Neural progenitor cell (in vitro differentiated cells): ENCODE measurements at regions not wholly inside any gene's neighbourhood (a gene's known extent, or its start where the extent isn't known, plus 50 kb on each side); places are given as distances from the start of the nearest gene placed in this dataset.
A peak's percentile ranks its signal among the peaks of the same experiment; 100 is the strongest.

Experiments used
- DNase-seq: peaks from one replicate; pipeline ENCODE4 v3.0.0-alpha.2; 2016; ENCODE audit warnings: low spot score
- H2AFZ ChIP-seq: fragments of 200-600 bp; sonication (generic); replicated peaks from 2 replicates; pipeline ENCODE4 v1.6.1; 2016; ENCODE audit warnings: antibody characterized with exemption
- H3F3A ChIP-seq: fragments of 200-600 bp; sonication (generic); 2 replicates; pipeline ENCODE4 v1.6.1; 2016; ENCODE audit warnings: antibody characterized with exemption, low read depth
- H3K27ac ChIP-seq: fragments of 200-600 bp; sonication (generic); 2 replicates; pipeline ENCODE4 v1.5.1; 2016; ENCODE audit warnings: mild to moderate bottlenecking
- H3K27me3 ChIP-seq: fragments of 200-600 bp; sonication (generic); 2 replicates; pipeline ENCODE4 v1.6.1; 2016; ENCODE audit warnings: mild to moderate bottlenecking, moderate library complexity
- H3K36me3 ChIP-seq: fragments of 200-600 bp; sonication (generic); 2 replicates; pipeline ENCODE4 v1.5.1; 2016
- H3K4me1 ChIP-seq: fragments of 200-600 bp; sonication (generic); 2 replicates; pipeline ENCODE4 v1.6.1; 2016; ENCODE audit warnings: mixed run types
- H3K4me2 ChIP-seq: fragments of 200-600 bp; sonication (generic); 2 replicates; pipeline ENCODE4 v1.6.1; 2016
- H3K4me3 ChIP-seq: fragments of 200-600 bp; sonication (generic); 2 replicates; pipeline ENCODE4 v1.5.1; 2016
- H3K79me2 ChIP-seq: fragments of 200-600 bp; sonication (generic); 2 replicates; pipeline ENCODE4 v1.6.1; 2016; ENCODE audit warnings: low read depth
- H3K9ac ChIP-seq: fragments of 200-600 bp; sonication (generic); 2 replicates; pipeline ENCODE4 v1.6.1; 2016
- H3K9me3 ChIP-seq: fragments of 200-600 bp; sonication (generic); 2 replicates; pipeline ENCODE4 v1.5.1; 2016; ENCODE audit warnings: low read depth
- H4K20me1 ChIP-seq: fragments of 200-600 bp; sonication (generic); 2 replicates; pipeline ENCODE4 v1.6.1; 2016; ENCODE audit warnings: low read depth
- H3K27ac Mint-ChIP-seq: 3 replicates; pipeline ENCODE4 v1.8.0; 2021; ENCODE audit warnings: mixed read lengths
- H3K27me3 Mint-ChIP-seq: 2 replicates; pipeline ENCODE4 v1.8.0; 2022; ENCODE audit warnings: low read depth, mild to moderate bottlenecking, inconsistent platforms, moderate library complexity, mixed read lengths; ENCODE audit not compliant: insufficient read depth
- H3K36me3 Mint-ChIP-seq: 3 replicates; pipeline ENCODE4 v1.8.0; 2021; ENCODE audit warnings: mixed read lengths
- H3K4me1 Mint-ChIP-seq: 3 replicates; pipeline ENCODE4 v1.8.0; 2021; ENCODE audit warnings: mixed read lengths
- H3K4me3 Mint-ChIP-seq: 3 replicates; pipeline ENCODE4 v1.8.0; 2021; ENCODE audit warnings: mild to moderate bottlenecking, moderate library complexity, mixed read lengths
- H3K9me3 Mint-ChIP-seq: 3 replicates; pipeline ENCODE4 v1.8.0; 2020; ENCODE audit warnings: mixed read lengths
- EZH2 ChIP-seq: fragments of 200-600 bp; sonication (generic); IDR thresholded peaks from 2 replicates; pipeline ENCODE4 v1.6.1; 2017; ENCODE audit warnings: antibody characterized with exemption, mild to moderate bottlenecking, moderate library complexity
- EZH2phosphoT487 ChIP-seq: fragments of 200-600 bp; sonication (generic); IDR thresholded peaks from 2 replicates; pipeline ENCODE4 v1.6.1; 2017; ENCODE audit warnings: antibody characterized with exemption
- TF ChIP-seq, protein P1 (sequence below): fragments of 200-600 bp; sonication (generic); IDR thresholded peaks from 2 replicates; pipeline ENCODE4 v1.5.1; 2017; ENCODE audit warnings: antibody characterized with exemption, mild to moderate bottlenecking

DNA sequence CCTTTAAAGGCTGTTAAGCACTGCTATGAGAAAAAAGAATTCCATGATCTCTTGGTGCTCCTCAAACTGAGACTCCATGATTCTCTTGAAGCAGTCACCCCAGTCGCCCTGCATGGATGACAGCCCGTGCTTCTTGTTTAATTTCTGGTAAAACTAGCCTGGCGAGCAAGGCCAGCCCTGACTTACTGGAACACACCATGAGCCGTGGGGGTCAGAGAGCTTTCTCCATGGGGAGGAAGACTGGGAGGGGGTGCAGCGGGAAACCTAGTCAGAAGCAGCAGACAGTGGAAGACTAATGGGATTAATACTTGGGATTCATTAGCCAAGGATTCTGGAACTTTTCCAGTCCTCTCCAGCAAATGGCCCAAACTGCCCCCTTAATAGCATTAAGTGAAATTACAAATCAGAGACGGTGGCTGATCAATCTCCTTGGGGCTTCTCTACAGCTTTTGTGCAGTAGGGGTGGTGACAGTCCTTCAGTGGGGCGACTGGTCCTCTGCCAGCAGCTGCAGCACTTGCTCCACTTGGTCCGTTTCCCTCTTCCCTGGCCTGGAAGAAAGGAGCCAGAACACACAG is 57.2 kb upstream of the LRRN2 start:
- H3K9me3 ChIP-seq: peaks cover 12% of the 10 kb centered on the region
- peaks cover 17% of the 10 kb centered on the region for H3K9me3 Mint-ChIP-seq
- H2AFZ ChIP-seq: no peak overlapping the region
- H3K4me1 Mint-ChIP-seq: peaks cover 3% of the 10 kb centered on the region
- H3K4me1 ChIP-seq: no peaks in the 10 kb centered on the region
- H3K36me3 ChIP-seq: no peaks in the 10 kb centered on the region
- peaks cover 2% of the 10 kb centered on the region for H3K36me3 Mint-ChIP-seq
- no peak overlapping the region for H3K4me3 ChIP-seq
- no peaks in the 10 kb centered on the region for H4K20me1 ChIP-seq
- no peak overlapping the region for H3K4me3 Mint-ChIP-seq
- no peak overlapping the region for H3K27ac Mint-ChIP-seq
- no peak overlapping the region for H3K27ac ChIP-seq
- no peaks in the 10 kb centered on the region for H3K27me3 ChIP-seq
- H3K79me2 ChIP-seq: no peaks in the 10 kb centered on the region
- no peak overlapping the region for H3K9ac ChIP-seq
- H3K27me3 Mint-ChIP-seq: peaks cover 4% of the 10 kb centered on the region
- TF ChIP-seq EZH2phosphoT487 (no peak), EZH2 (no peak)
- TF ChIP-seq, protein P1, sequence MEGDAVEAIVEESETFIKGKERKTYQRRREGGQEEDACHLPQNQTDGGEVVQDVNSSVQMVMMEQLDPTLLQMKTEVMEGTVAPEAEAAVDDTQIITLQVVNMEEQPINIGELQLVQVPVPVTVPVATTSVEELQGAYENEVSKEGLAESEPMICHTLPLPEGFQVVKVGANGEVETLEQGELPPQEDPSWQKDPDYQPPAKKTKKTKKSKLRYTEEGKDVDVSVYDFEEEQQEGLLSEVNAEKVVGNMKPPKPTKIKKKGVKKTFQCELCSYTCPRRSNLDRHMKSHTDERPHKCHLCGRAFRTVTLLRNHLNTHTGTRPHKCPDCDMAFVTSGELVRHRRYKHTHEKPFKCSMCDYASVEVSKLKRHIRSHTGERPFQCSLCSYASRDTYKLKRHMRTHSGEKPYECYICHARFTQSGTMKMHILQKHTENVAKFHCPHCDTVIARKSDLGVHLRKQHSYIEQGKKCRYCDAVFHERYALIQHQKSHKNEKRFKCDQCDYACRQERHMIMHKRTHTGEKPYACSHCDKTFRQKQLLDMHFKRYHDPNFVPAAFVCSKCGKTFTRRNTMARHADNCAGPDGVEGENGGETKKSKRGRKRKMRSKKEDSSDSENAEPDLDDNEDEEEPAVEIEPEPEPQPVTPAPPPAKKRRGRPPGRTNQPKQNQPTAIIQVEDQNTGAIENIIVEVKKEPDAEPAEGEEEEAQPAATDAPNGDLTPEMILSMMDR: no peak
- DNase-seq: no peak
- H3K4me2 ChIP-seq: no peak overlapping the region
- H3F3A ChIP-seq: no peaks in the 10 kb centered on the region

GRCh38 chr1:204744107-204744779 is 58.7 kb upstream of the LRRN2 start:
- DNase-seq: no peak
- no peaks in the 10 kb centered on the region for H3K27me3 ChIP-seq
- H3K27ac ChIP-seq: no peak overlapping the region
- no peaks in the 10 kb centered on the region for H4K20me1 ChIP-seq
- Mint-ChIP-seq H3K36me3 (no peaks in the 10 kb centered on the region), H3K27ac (no peak overlapping the region), H3K27me3 (peaks cover 4% of the 10 kb centered on the region), H3K4me1 (peaks cover 3% of the 10 kb centered on the region), H3K9me3 (peaks cover 5% of the 10 kb centered on the region), H3K4me3 (no peak overlapping the region)
- no peaks in the 10 kb centered on the region for H3K36me3 ChIP-seq
- H3K9me3 ChIP-seq: peaks cover under 1% of the 10 kb centered on the region
- H3K4me3 ChIP-seq: no peak overlapping the region
- no peaks in the 10 kb centered on the region for H3K79me2 ChIP-seq
- H3K4me2 ChIP-seq: no peak overlapping the region
- H3F3A ChIP-seq: no peaks in the 10 kb centered on the region
- no peak overlapping the region for H3K9ac ChIP-seq
- TF ChIP-seq, protein P1: no peak
- no peak for TF ChIP-seq EZH2phosphoT487
- TF ChIP-seq EZH2: no peak
- H2AFZ ChIP-seq: no peak overlapping the region
- no peaks in the 10 kb centered on the region for H3K4me1 ChIP-seq

DNA sequence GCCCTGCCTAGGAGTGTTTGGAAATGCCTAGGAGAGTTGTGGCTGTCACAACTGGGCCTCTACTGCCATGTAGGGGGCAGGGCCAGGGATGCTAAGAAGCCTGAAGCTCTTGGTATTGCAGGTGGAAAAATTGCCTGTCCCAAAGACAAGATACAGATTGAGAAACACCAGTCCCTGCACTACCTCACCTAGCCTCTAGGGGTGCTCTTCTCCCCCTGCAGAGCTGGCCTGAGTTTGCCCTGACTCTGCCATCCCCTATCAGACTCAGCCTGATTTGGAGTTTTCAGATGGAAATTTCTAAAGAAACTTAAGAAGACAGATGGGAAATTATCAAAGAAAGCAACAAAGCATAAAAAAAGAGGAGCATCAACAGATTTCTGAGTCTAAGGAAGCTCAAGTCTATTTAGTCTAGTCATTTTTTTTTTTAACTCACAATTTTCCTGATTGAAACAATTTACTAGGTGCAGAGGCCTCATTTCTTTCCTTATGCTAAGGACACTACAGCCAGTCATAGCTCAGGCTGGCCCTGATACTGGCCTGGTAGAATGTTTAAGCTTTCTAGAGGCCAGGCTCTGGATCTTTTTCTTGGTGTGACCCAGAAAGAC is 61.4 kb upstream of the LRRN2 start:
- H3K36me3 ChIP-seq: no peaks in the 10 kb centered on the region
- TF ChIP-seq EZH2phosphoT487: no peak
- TF ChIP-seq, protein P1: peak; percentile 89
- no peaks in the 10 kb centered on the region for H4K20me1 ChIP-seq
- no peaks in the 10 kb centered on the region for H3F3A ChIP-seq
- no peak overlapping the region for H3K9ac ChIP-seq
- H3K4me2 ChIP-seq: no peak overlapping the region
- no peak overlapping the region for H3K4me3 ChIP-seq
- H2AFZ ChIP-seq: no peak overlapping the region
- no peaks in the 10 kb centered on the region for H3K79me2 ChIP-seq
- no peaks in the 10 kb centered on the region for H3K27me3 ChIP-seq
- DNase-seq: peak; percentile 70
- Mint-ChIP-seq H3K36me3 (no peaks in the 10 kb centered on the region), H3K27me3 (peaks cover 15% of the 10 kb centered on the region), H3K4me1 (peaks cover 15% of the 10 kb centered on the region), H3K4me3 (no peak overlapping the region), H3K27ac (no peak overlapping the region), H3K9me3 (peaks cover 3% of the 10 kb centered on the region)
- peaks cover 3% of the 10 kb centered on the region for H3K4me1 ChIP-seq
- H3K27ac ChIP-seq: no peak overlapping the region
- no peaks in the 10 kb centered on the region for H3K9me3 ChIP-seq
